ENCODE measurements at regions not wholly inside any gene's neighbourhood (a gene's known extent, or its start where the extent isn't known, plus 50 kb on each side); places are given as distances from the start of the nearest gene placed in this dataset.

DNA sequence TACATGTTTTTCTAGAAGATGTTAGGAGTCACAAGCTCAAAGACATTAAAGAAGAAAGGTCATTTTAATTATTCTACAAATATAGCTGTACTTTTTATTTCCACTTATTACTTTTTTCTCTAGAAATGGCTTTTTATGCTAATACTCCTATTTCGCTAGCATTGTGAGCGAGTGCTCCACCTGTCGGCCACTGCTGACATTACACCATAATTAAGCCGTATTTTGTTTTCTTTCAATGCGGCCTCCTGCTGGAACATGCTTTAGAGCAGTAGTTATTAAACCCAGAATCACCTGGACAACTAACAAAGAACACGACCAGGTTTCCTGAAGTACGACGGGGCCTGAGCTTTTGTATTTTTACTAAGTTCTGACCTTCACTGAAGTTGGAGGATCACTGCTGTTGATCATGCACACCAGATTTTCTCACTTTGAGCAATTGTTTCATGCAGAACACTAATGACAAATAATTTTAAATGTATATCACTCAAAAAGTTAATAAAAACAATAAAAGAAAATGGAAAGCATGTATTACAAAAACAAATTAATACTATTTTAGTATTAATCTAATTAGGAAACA is 74.1 kb upstream of the PAK5 start:
- DNase-seq (ENCODE audit: low read depth) = peak; percentile 43
- H3K4me3 ChIP-seq (ENCODE audit: low read depth, low read length) = no peak overlapping the region
- TF ChIP-seq, protein P1, sequence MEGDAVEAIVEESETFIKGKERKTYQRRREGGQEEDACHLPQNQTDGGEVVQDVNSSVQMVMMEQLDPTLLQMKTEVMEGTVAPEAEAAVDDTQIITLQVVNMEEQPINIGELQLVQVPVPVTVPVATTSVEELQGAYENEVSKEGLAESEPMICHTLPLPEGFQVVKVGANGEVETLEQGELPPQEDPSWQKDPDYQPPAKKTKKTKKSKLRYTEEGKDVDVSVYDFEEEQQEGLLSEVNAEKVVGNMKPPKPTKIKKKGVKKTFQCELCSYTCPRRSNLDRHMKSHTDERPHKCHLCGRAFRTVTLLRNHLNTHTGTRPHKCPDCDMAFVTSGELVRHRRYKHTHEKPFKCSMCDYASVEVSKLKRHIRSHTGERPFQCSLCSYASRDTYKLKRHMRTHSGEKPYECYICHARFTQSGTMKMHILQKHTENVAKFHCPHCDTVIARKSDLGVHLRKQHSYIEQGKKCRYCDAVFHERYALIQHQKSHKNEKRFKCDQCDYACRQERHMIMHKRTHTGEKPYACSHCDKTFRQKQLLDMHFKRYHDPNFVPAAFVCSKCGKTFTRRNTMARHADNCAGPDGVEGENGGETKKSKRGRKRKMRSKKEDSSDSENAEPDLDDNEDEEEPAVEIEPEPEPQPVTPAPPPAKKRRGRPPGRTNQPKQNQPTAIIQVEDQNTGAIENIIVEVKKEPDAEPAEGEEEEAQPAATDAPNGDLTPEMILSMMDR (IDR thresholded peaks at IDR 0.05; ENCODE audit: low read depth, low read length) = peak; percentile 78
- TF ChIP-seq, protein P2, sequence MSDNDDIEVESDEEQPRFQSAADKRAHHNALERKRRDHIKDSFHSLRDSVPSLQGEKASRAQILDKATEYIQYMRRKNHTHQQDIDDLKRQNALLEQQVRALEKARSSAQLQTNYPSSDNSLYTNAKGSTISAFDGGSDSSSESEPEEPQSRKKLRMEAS (IDR thresholded peaks at IDR 0.05; ENCODE audit: low read depth, low read length) = no peak

DNA sequence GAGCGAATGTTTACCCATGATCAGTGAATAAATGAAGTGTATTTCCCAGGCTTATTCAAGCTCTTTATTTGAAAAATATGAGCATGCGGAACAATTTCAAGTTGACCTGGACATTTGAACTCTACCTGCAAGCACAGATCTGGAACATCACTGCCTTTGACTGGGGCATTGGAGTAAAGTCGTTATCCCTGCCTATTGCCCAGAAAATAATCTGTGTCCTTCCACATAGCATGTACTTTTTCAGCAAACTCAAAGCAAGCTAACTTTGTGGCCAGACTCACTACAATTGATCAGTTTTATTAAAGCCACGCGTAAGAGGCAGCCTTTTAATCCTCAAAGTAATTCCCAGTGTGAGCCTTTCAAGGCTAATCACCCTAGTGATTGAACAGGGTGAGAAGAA is 73.4 kb upstream of the PAK5 start:
- DNase-seq (ENCODE audit: low read depth) = no peak
- TF ChIP-seq MYC (IDR thresholded peaks at IDR 0.05; ENCODE audit: low read depth, low read length) = no peak
- TF ChIP-seq, protein P1 (IDR thresholded peaks at IDR 0.05; ENCODE audit: low read depth, low read length) = no peak
- TF ChIP-seq, protein P2 (IDR thresholded peaks at IDR 0.05; ENCODE audit: low read depth, low read length) = no peak
- no peak for TF ChIP-seq POLR2A (IDR thresholded peaks at IDR 0.05; ENCODE audit: extremely low read depth, insufficient read length)

DNA sequence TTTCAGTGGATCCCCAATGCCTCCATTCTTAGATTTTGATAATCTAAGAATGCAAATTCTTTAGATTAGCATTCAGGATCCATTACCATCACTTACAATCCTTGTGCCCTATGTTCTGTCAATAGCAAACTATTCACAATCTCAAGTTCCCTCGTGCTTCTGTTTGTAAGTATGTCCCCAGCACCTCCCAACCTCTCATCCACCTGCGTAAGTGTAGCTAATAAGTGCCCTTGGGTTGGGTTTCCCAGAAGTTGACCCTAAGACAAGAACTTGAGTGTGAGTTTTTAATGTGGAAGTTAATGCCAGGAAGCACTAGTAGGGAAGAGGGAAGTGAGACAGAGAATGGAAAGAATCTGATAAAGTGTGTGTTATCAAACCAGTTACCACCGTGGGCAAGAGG is 72.6 kb upstream of the PAK5 start:
- TF ChIP-seq, protein P1 (IDR thresholded peaks at IDR 0.05; ENCODE audit: low read depth, low read length) = no peak
- no peak for TF ChIP-seq MYC (IDR thresholded peaks at IDR 0.05; ENCODE audit: low read depth, low read length)
- no peak for TF ChIP-seq POLR2A (IDR thresholded peaks at IDR 0.05; ENCODE audit: extremely low read depth, insufficient read length)
- TF ChIP-seq, protein P2 (IDR thresholded peaks at IDR 0.05; ENCODE audit: low read depth, low read length) = no peak
- no peak for DNase-seq (ENCODE audit: low read depth)

More for the DNA sequence above, 73.4 kb upstream of the PAK5 start:
- no peak overlapping the region for H3K4me3 ChIP-seq (ENCODE audit: low read depth, low read length)

DNA sequence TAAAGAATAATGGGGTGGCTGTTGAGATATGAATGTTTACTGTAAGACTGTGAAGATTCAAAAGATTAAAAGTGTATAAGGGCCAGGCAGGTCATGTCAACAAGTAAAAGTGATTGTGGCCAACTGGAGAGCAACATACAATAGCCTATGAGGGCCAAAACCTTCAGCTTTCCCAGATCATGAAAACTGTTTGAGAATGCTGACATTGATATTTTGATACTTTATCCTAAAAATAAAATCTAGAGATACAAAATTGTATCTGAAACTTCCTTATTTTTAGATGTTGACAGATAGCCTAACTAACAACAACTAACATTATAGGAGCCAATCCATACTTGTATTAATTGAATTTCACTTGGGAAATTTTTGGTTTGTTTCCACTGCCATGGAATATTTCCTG is 70.3 kb upstream of the PAK5 start:
- DNase-seq (ENCODE audit: low read depth) = no peak
- H3K4me3 ChIP-seq (ENCODE audit: low read depth, low read length) = no peak overlapping the region
- TF ChIP-seq POLR2A (IDR thresholded peaks at IDR 0.05; ENCODE audit: extremely low read depth, insufficient read length) (no peak), MYC (IDR thresholded peaks at IDR 0.05; ENCODE audit: low read depth, low read length) (no peak)
- TF ChIP-seq, protein P1 (IDR thresholded peaks at IDR 0.05; ENCODE audit: low read depth, low read length) = no peak
- TF ChIP-seq, protein P2 (IDR thresholded peaks at IDR 0.05; ENCODE audit: low read depth, low read length) = no peak

More for the DNA sequence above, 72.6 kb upstream of the PAK5 start:
- no peak overlapping the region for H3K4me3 ChIP-seq (ENCODE audit: low read depth, low read length)

DNA sequence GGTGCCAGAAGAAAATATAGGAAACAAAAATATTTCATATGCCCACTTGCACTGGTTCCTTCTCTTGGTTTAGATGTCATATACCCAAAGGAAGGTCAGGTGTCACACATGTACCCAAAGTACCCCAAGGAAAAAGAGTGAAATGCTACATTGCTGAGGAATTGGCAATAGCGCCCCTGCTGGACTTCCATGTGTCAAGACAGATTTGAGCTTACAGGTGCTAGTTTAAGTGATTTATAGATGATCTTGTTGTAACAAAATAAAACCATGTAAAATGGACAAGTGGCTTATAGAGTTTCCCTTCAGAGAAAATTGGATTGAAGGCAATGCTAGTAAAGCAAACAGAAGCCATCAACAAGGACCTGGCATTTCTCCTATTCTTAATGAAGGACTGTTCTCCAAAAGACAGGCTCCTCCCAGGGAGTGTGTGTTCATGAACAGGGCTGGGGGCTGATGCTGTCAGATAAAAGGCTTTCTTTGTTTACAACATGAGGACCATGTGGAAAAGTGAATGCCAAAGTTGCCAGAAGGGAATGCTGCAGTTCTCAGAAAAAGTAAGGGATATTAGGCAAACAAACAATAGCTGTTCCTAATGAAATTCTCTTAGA is 64.3 kb upstream of the PAK5 start:
- TF ChIP-seq, protein P1 (IDR thresholded peaks at IDR 0.05; ENCODE audit: low read depth, low read length) = peak; percentile 80
- TF ChIP-seq, protein P2 (IDR thresholded peaks at IDR 0.05; ENCODE audit: low read depth, low read length) = no peak
- TF ChIP-seq POLR2A (IDR thresholded peaks at IDR 0.05; ENCODE audit: extremely low read depth, insufficient read length) (no peak), MYC (IDR thresholded peaks at IDR 0.05; ENCODE audit: low read depth, low read length) (no peak)
- peak; percentile 23 for DNase-seq (ENCODE audit: low read depth)

More for the DNA sequence above, 64.3 kb upstream of the PAK5 start:
- H3K4me3 ChIP-seq (ENCODE audit: low read depth, low read length) = no peak overlapping the region

Data from NB4 (cell line).